Activated B cell treated with CpG ODN at 0.5 μM for 24 hours (primary cell): ENCODE measurements at regions not wholly inside any gene's neighbourhood (a gene's known extent, or its start where the extent isn't known, plus 50 kb on each side); places are given as distances from the start of the nearest gene placed in this dataset.

Experiments used
- ATAC-seq: fragments of 200-7000 bp; cut with Tn5 transposase; one replicate; pipeline ENCODE4 v1.10.0; 2021; ENCODE audit warnings: low read depth, mild to moderate bottlenecking, moderate library complexity
- CTCF ChIA-PET: fragments of 350-600 bp; sonication (Branson Sonifier 250); formaldehyde crosslinking; loops from one replicate; lab custom pipeline; 2021; ENCODE audit warnings: antibody characterized with exemption; lab: Charles Lee
- POLR2A ChIA-PET: fragments of 350-600 bp; sonication (Branson Sonifier 250); formaldehyde crosslinking; loops from one replicate; lab custom pipeline; 2021; ENCODE audit warnings: antibody characterized with exemption; lab: Charles Lee
- DNase-seq: peaks from one replicate; pipeline ENCODE4 v3.0.0; 2022
- H3K27ac Mint-ChIP-seq: one replicate; pipeline ENCODE4 v1.8.0; 2020; ENCODE audit warnings: mixed read lengths
- H3K27me3 Mint-ChIP-seq: one replicate; pipeline ENCODE4 v1.8.0; 2021; ENCODE audit warnings: mixed read lengths
- H3K36me3 Mint-ChIP-seq: one replicate; pipeline ENCODE4 v1.8.0; 2021; ENCODE audit warnings: low read depth, mixed read lengths
- H3K4me1 Mint-ChIP-seq: one replicate; pipeline ENCODE4 v1.8.0; 2021; ENCODE audit warnings: mixed read lengths
- H3K4me3 Mint-ChIP-seq: one replicate; pipeline ENCODE4 v1.8.0; 2020; ENCODE audit warnings: mild to moderate bottlenecking, mixed read lengths
- H3K9me3 Mint-ChIP-seq: one replicate; pipeline ENCODE4 v1.8.0; 2020; ENCODE audit warnings: mixed read lengths
- intact Hi-C: fragments of 100-400 bp; cut with micrococcal nuclease; formaldehyde crosslinking; loops from one replicate; pipeline ENCODE4 v1.15.1; 2024
- TF ChIP-seq, protein P1 (sequence below): fragments of 200-600 bp; IDR thresholded peaks from one replicate; pipeline ENCODE4 v1.8.0; 2022; ENCODE audit warnings: antibody characterized with exemption, mild to moderate bottlenecking

DNA sequence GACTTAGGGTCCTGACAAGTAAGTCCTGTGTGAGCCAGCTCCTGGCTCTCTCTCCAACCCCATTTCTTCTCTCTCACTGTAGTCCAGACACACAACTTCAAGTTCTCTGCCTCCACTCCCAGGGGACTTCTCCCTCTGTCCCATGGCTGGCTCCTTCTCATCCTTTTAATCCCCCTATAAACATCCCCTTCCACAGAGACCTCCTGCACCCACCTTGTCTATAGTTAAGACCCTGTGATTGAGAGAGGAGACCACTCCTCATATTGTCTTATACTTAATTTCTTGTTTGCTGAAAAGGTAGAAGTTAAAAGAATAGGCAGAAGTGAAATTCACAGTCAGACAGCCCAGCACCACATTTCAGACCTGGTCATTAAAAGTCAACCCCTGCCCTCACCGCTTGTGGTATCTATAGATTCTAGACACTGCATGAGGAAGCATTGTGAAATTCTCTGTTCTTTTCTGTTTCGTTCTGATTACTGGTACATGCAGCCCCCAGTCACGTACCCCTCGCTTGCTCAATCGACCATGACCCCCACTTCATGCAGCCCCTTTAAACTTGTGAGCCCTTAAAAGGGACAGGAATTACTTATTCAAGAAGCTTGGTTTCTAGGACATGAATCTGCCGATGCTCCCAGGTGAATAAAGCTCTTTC lies 125.6 kb upstream of the FRMD4A start:
- TF ChIP-seq, protein P1, sequence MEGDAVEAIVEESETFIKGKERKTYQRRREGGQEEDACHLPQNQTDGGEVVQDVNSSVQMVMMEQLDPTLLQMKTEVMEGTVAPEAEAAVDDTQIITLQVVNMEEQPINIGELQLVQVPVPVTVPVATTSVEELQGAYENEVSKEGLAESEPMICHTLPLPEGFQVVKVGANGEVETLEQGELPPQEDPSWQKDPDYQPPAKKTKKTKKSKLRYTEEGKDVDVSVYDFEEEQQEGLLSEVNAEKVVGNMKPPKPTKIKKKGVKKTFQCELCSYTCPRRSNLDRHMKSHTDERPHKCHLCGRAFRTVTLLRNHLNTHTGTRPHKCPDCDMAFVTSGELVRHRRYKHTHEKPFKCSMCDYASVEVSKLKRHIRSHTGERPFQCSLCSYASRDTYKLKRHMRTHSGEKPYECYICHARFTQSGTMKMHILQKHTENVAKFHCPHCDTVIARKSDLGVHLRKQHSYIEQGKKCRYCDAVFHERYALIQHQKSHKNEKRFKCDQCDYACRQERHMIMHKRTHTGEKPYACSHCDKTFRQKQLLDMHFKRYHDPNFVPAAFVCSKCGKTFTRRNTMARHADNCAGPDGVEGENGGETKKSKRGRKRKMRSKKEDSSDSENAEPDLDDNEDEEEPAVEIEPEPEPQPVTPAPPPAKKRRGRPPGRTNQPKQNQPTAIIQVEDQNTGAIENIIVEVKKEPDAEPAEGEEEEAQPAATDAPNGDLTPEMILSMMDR = no peak
- ATAC-seq = no peak
- ChIA-PET POLR2A (no interaction called here), CTCF (no interaction called here)
- Mint-ChIP-seq H3K36me3 (no peaks in the 10 kb centered on the region), H3K27me3 (peaks cover 16% of the 10 kb centered on the region), H3K4me3 (no peak overlapping the region), H3K9me3 (no peaks in the 10 kb centered on the region), H3K4me1 (no peaks in the 10 kb centered on the region), H3K27ac (no peak overlapping the region)
- no peak for DNase-seq
- intact Hi-C loops = no loop called here

DNA sequence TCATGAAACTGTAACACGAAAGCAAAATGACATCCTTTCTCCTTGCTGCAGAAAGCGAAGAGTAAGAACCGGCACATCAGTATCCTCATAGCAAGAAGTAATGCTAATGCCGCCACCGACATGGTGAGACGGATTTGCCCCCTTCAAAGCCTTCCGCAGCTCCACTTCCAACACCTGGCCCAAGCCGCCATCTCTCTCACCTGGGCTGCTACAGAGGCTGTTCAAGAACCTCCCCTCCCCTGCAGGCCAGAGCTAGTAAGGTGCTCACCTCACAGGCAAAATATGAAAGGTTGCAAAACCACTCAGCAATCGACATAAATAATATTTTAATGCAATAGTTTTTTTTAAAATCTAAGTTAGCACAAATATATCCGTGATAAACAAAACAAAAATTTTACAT lies 123.9 kb upstream of the FRMD4A start:
- H3K9me3 Mint-ChIP-seq = no peaks in the 10 kb centered on the region
- peaks cover 11% of the 10 kb centered on the region for H3K27me3 Mint-ChIP-seq
- H3K36me3 Mint-ChIP-seq = no peaks in the 10 kb centered on the region
- ChIA-PET POLR2A (no interaction called here), CTCF (no interaction called here)
- H3K27ac Mint-ChIP-seq = no peak overlapping the region
- no peak overlapping the region for H3K4me3 Mint-ChIP-seq
- intact Hi-C loops = no loop called here
- no peak for DNase-seq
- no peaks in the 10 kb centered on the region for H3K4me1 Mint-ChIP-seq
- TF ChIP-seq, protein P1 = no peak
- no peak for ATAC-seq

DNA sequence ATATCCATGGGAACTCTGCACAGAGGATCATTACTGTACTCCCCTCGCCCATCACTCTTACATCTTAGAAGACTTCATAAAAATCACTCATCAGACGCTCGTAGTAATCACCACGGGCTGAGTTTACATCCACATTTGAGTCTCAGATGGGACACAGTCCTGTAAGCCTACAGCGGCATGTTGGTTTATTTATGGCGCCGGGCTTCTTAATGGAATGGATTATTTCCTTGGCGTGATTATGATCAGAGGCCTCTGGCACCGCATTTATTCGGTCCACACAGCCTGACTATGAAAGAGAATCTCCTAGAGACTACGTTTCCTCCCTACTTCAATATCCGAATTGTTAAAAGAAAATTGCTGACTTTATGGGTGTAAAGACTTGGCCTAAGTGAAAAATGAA lies 123.5 kb upstream of the FRMD4A start:
- ATAC-seq (no peak), DNase-seq (no peak)
- TF ChIP-seq, protein P1 = no peak
- Mint-ChIP-seq H3K4me1 (no peaks in the 10 kb centered on the region), H3K27me3 (peaks cover 11% of the 10 kb centered on the region), H3K9me3 (no peaks in the 10 kb centered on the region), H3K4me3 (no peak overlapping the region), H3K27ac (no peak overlapping the region), H3K36me3 (no peaks in the 10 kb centered on the region)
- intact Hi-C loops = no loop called here
- POLR2A ChIA-PET = no interaction called here
- CTCF ChIA-PET = no interaction called here

DNA sequence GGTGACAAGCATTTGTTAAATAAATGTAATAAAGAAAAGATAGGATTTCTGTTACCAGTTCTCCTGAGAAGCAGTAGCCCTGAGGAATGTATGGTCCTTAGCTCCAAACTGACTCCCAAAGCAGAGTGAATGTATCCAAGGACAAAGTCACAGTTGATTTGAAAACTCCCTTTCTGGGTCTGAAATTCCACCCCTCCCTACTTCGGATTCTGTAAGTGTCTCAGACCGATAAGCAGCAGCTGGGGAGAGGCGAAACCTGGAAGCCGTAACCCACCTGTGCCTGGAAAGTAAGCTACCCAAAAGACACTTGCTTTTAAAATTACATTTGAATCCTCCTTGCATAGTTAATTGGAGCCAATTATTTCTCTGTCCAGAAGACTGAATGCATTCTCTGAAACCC lies 122.9 kb upstream of the FRMD4A start:
- Mint-ChIP-seq H3K27me3 (peaks cover 11% of the 10 kb centered on the region), H3K4me3 (no peak overlapping the region), H3K27ac (no peak overlapping the region), H3K4me1 (no peaks in the 10 kb centered on the region), H3K36me3 (no peaks in the 10 kb centered on the region), H3K9me3 (no peaks in the 10 kb centered on the region)
- TF ChIP-seq, protein P1 = no peak
- intact Hi-C loops = no loop called here
- ATAC-seq (no peak), DNase-seq (no peak)
- ChIA-PET POLR2A (no interaction called here), CTCF (no interaction called here)

DNA sequence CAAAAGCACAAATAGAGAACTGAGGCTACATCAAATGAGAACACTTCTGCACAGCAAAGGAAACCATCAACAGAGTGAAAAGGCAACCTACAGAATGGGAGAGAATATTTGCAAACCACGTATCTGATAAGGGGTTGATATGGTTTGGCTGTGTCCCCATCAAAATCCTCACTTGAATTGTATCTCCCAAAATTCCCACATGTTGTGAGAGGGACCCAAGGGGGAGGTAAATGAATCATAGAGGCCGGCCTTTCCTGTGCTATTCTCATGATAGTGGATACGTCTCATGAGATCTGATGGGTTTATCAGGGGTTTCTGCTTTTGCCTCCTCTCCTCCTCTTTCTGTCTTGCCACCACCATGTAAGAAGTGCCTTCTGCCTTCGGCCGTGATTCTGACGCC lies 120.6 kb upstream of the FRMD4A start:
- TF ChIP-seq, protein P1 = no peak
- H3K27ac Mint-ChIP-seq = no peak overlapping the region
- ATAC-seq = no peak
- H3K27me3 Mint-ChIP-seq = peaks cover 6% of the 10 kb centered on the region
- no peak for DNase-seq
- no peaks in the 10 kb centered on the region for H3K9me3 Mint-ChIP-seq
- no peak overlapping the region for H3K4me3 Mint-ChIP-seq
- POLR2A ChIA-PET = no interaction called here
- CTCF ChIA-PET = no interaction called here
- H3K4me1 Mint-ChIP-seq = no peaks in the 10 kb centered on the region
- intact Hi-C loops = no loop called here
- no peaks in the 10 kb centered on the region for H3K36me3 Mint-ChIP-seq
